ENCODE measurements at regions not wholly inside any gene's neighbourhood (a gene's known extent, or its start where the extent isn't known, plus 50 kb on each side); places are given as distances from the start of the nearest gene placed in this dataset.
"Not testable (repeated sequence)": the region's sequence is repeated elsewhere in the genome, so short reads cannot be mapped to it uniquely, and the experiment has no call there.

GRCh38 chr10:31239961-31240360 lies 79.1 kb upstream of the ZEB1 start:
- Histone ChIP-seq H3K4me1 (peaks cover 9% of the 10 kb centered on the region), H3K36me3 (no peaks in the 10 kb centered on the region), H3K9me3 (no peaks in the 10 kb centered on the region), H3K27me3 (no peaks in the 10 kb centered on the region), H3K4me3 (ENCODE audit: low read depth, low read length) (no peak overlapping the region)
- no peak for TF ChIP-seq CTCF (IDR thresholded peaks at IDR 0.05; ENCODE audit: low read depth, low read length)
- no peak for DNase-seq

DNA sequence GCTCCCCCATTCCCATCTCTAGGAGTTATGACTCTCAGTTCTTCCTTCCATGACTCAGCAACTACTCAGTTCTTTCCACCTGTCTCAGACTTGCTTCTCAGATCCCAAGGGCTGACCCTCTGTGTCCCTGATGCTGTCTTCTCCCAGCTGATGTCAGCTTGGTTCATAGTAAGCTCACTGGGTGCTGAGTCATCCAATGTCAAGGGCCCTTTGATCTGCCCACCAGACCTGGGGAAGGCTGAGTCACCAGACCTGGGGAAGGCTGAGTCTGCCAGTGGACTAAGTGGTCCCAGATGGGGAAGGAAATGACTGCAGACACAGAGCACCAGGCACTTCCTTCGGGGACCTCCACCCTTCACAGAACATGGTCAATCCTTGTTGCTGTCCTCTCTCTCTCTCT lies 76.1 kb upstream of the ZEB1 start:
- peak; percentile 82 for DNase-seq
- no peak overlapping the region for H3K4me3 ChIP-seq (ENCODE audit: low read depth, low read length)
- peaks cover 9% of the 10 kb centered on the region for H3K4me1 ChIP-seq
- TF ChIP-seq CTCF (IDR thresholded peaks at IDR 0.05; ENCODE audit: low read depth, low read length) = no peak
- no peaks in the 10 kb centered on the region for H3K27me3 ChIP-seq
- no peaks in the 10 kb centered on the region for H3K36me3 ChIP-seq
- no peaks in the 10 kb centered on the region for H3K9me3 ChIP-seq

DNA sequence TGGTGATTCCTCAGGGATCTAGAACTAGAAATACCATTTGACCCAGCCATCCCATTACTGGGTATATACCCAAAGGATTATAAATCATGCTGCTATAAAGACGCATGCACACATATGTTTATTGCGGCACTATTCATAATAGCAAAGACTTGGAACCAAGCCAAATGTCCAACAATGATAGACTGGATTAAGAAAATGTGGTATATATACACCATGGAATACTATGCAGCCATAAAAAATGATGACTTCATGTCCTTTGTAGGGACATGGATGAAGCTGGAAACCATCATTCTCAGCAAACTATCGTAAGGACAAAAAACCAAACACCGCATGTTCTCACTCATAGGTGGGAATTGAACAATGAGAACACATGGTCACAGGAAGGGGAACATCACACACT lies 67.9 kb upstream of the ZEB1 start:
- H3K4me3 ChIP-seq (ENCODE audit: low read depth, low read length); H3K4me1 ChIP-seq; H3K9me3 ChIP-seq; H3K27me3 ChIP-seq; DNase-seq; H3K36me3 ChIP-seq: not testable (repeated sequence)

- Histone ChIP-seq H3K27me3 (no peaks in the 10 kb centered on the region), H3K9me3 (no peaks in the 10 kb centered on the region; the same call in 1 of the 2 replicates)
Measured at GRCh38 chr10:31253237-31253636, 65.8 kb upstream of the ZEB1 start.

GRCh38 chr10:31261511-31262311 lies 57.3 kb upstream of the ZEB1 start:
- no peaks in the 10 kb centered on the region for H3K9me3 ChIP-seq
- DNase-seq = no peak
- H3K27me3 ChIP-seq = no peaks in the 10 kb centered on the region
- H3K36me3 ChIP-seq = no peaks in the 10 kb centered on the region
- H3K4me1 ChIP-seq = no peaks in the 10 kb centered on the region
- H3K4me3 ChIP-seq (ENCODE audit: low read depth, low read length) = no peak overlapping the region
- TF ChIP-seq CTCF (IDR thresholded peaks at IDR 0.05; ENCODE audit: low read depth, low read length) = no peak

More at GRCh38 chr10:31253237-31253636, 65.8 kb upstream of the ZEB1 start:
- no peaks in the 10 kb centered on the region for H3K4me1 ChIP-seq
- H3K36me3 ChIP-seq = no peaks in the 10 kb centered on the region
- no peak for TF ChIP-seq CTCF (IDR thresholded peaks at IDR 0.05; ENCODE audit: low read depth, low read length)
- DNase-seq = no peak
- H3K4me3 ChIP-seq (ENCODE audit: low read depth, low read length) = no peak overlapping the region

DNA sequence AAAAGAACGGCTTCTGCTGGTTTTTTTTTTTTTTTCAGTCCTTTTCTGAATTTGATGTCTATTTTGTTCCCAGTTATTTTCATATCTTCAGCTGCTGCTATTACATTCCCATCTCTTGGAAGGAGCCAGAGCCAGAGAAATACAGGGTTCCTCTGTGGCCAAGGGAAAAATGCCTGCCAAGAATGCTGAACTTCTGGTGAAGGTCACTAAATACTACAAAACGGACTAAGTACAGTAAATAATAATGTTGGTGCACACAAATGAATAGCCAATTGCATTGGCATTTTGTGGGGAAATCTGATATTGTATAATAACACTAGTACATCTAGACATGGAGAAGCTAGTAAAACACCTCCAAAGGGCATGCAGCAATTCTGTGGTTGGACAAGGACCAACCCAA lies 56.3 kb upstream of the ZEB1 start:
- Histone ChIP-seq H3K36me3 (no peaks in the 10 kb centered on the region), H3K27me3 (no peaks in the 10 kb centered on the region), H3K4me1 (no peaks in the 10 kb centered on the region), H3K9me3 (no peaks in the 10 kb centered on the region), H3K4me3 (ENCODE audit: low read depth, low read length) (no peak overlapping the region)
- no peak for TF ChIP-seq CTCF (IDR thresholded peaks at IDR 0.05; ENCODE audit: low read depth, low read length)
- no peak for DNase-seq
